HG03354 (cell line): ENCODE measurements at regions not wholly inside any gene's neighbourhood (a gene's known extent, or its start where the extent isn't known, plus 50 kb on each side); places are given as distances from the start of the nearest gene placed in this dataset.

Experiments
- ATAC-seq: cut with Tn5 transposase; IDR thresholded peaks from one replicate; pipeline ENCODE4 v1.9.1; 2021; ENCODE audit warnings: mild to moderate bottlenecking; ENCODE audit not compliant: unreplicated experiment, poor library complexity, severe bottlenecking

GRCh38 chr3:152944671-152945070 is 109.7 kb downstream of the P2RY1 start:
- no peak for ATAC-seq

- ATAC-seq = no peak
Measured at GRCh38 chr3:152945556-152945955, 110.6 kb downstream of the P2RY1 start.

- no peak for ATAC-seq
Measured at GRCh38 chr3:152957491-152957890, 122.6 kb downstream of the P2RY1 start.

- no peak for ATAC-seq
Measured at GRCh38 chr3:152959307-152959706, 124.4 kb downstream of the P2RY1 start.

GRCh38 chr3:152960684-152961083 is 125.8 kb downstream of the P2RY1 start:
- no peak for ATAC-seq

GRCh38 chr3:152961323-152961722 is 126.4 kb downstream of the P2RY1 start:
- no peak for ATAC-seq

GRCh38 chr3:152964911-152965609 is 130.1 kb downstream of the P2RY1 start:
- ATAC-seq = no peak

GRCh38 chr3:152968388-152969024 is 133.6 kb downstream of the P2RY1 start:
- ATAC-seq = no peak

GRCh38 chr3:152969557-152970300 is 134.8 kb downstream of the P2RY1 start:
- ATAC-seq = no peak

- no peak for ATAC-seq
Measured at GRCh38 chr3:152970851-152971250, 135.9 kb downstream of the P2RY1 start.

- no peak for ATAC-seq
Measured at GRCh38 chr3:152971880-152972279, 136.9 kb downstream of the P2RY1 start.

GRCh38 chr3:152973575-152973974 is 138.6 kb downstream of the P2RY1 start:
- ATAC-seq = no peak

- no peak for ATAC-seq
Measured at GRCh38 chr3:152976239-152976638, 141.3 kb downstream of the P2RY1 start.

- ATAC-seq = no peak
Measured at GRCh38 chr3:152977366-152977765, 142.4 kb downstream of the P2RY1 start.

GRCh38 chr3:152978152-152978551 is 143.2 kb downstream of the P2RY1 start:
- ATAC-seq = no peak

GRCh38 chr3:152997526-152997925 is 162.6 kb downstream of the P2RY1 start:
- no peak for ATAC-seq

GRCh38 chr3:152998591-152998990 is 163.4 kb upstream of the RAP2B start:
- no peak for ATAC-seq

- no peak for ATAC-seq
Measured at GRCh38 chr3:153000325-153000724, 161.7 kb upstream of the RAP2B start.

- ATAC-seq = no peak
Measured at GRCh38 chr3:153001210-153002078, 160.6 kb upstream of the RAP2B start.

GRCh38 chr3:153003441-153003840 is 158.6 kb upstream of the RAP2B start:
- no peak for ATAC-seq
